Fibroblast of skin of right quadriceps (primary cell): ENCODE measurements at regions not wholly inside any gene's neighbourhood (a gene's known extent, or its start where the extent isn't known, plus 50 kb on each side); places are given as distances from the start of the nearest gene placed in this dataset.
"Not testable (repeated sequence)": the region's sequence is repeated elsewhere in the genome, so short reads cannot be mapped to it uniquely, and the experiment has no call there.

Experiments
- DNase-seq: peaks from one replicate; pipeline ENCODE4 v3.0.0-alpha.2; 2013

DNA sequence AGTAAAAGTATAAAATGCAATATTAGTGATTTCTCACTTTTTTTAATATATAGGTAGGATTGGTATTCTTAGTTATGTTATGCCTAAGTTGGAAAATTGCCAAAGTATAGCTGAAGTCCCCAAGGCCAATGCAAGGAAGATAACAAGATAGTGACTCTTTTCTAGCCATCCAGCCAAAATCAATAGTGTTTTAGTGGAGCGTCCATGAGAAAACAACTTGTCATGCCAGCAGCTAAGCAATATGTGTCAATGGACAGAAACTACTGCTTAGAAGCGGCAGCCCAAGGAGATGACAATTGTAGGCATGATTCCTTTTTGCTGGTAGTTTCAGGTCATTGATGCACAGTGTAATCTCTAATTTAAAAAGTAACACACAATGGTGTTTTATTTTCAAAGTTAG is 1444.6 kb downstream of the SUCLG1 start:
- DNase-seq, result no peak

- DNase-seq, result peak; percentile 53
Observed at GRCh38 chr2:83006961-83007360, 1452.1 kb downstream of the SUCLG1 start.

GRCh38 chr2:83003555-83003954 is 1455.5 kb downstream of the SUCLG1 start:
- no peak for DNase-seq

GRCh38 chr2:83002706-83003105 is 1456.4 kb downstream of the SUCLG1 start:
- DNase-seq, result no peak

DNA sequence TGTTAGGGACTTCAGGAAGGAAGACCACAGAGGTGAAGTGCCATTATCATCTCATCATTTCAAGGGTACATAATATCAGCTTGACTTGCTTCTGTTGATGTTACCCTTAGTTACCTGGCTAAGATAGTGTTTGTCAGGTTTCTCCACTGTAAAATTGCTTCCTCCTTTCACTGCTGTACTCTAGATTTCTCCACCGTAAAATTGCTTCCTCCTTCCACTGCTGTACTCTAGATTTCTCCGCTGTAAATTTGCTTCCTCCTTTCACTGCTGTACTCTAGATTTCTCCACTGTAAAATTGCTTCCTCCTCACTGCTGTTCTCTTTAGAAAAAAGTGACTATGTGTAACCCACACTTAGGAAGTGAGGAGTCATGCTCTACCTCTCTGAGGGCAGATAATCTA is 1460.3 kb downstream of the SUCLG1 start:
- no peak for DNase-seq

- no peak for DNase-seq
Observed at GRCh38 chr2:82996217-82996616, 1462.9 kb downstream of the SUCLG1 start.

GRCh38 chr2:82994151-82994550 is 1464.9 kb downstream of the SUCLG1 start:
- no peak for DNase-seq

DNA sequence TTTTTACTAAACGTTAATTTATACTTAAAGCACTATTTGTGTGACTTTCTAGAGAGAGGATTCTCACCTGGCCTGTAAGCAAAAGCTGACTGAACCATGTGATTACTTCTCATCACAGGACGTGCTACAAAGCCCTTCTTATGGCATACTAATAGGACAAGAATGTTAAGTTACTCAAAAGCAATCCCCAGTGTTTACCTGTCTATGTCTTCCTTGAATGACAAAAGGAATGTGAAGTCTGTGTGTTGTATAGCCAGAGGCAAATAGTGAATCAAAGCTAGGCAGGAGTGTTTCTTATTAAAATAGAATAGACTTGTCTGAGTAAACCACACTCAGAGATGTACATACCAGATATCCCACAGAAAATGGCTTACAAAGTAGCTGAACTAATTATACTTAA is 1465.5 kb downstream of the SUCLG1 start:
- peak; percentile 19 for DNase-seq

- DNase-seq, result no peak
Observed at GRCh38 chr2:82992968-82993367, 1466.1 kb downstream of the SUCLG1 start.

- DNase-seq, result not testable (repeated sequence)
Observed at GRCh38 chr2:82987706-82988105, 1471.4 kb downstream of the SUCLG1 start.

DNA sequence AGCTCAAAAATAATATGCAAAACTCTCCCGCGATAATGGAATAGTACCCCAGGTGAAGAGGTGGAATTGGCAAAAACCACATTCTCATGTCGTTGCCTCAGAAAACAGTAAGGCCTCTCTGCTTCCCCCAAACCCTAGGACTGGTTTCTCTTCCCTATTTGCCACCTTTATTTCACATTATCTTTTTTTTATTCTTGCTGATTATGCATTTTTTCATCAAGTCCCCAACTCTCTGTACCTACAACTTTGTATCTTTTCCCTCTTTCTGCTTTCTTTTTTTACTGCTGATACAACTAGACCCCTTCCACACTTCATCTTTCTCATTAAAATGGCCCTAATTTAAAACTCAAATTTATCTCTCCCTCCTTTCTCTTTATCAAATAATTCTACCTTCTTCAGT is 1472.2 kb downstream of the SUCLG1 start:
- DNase-seq, result no peak

GRCh38 chr2:82985572-82986197 is 1473.4 kb downstream of the SUCLG1 start:
- no peak for DNase-seq

DNA sequence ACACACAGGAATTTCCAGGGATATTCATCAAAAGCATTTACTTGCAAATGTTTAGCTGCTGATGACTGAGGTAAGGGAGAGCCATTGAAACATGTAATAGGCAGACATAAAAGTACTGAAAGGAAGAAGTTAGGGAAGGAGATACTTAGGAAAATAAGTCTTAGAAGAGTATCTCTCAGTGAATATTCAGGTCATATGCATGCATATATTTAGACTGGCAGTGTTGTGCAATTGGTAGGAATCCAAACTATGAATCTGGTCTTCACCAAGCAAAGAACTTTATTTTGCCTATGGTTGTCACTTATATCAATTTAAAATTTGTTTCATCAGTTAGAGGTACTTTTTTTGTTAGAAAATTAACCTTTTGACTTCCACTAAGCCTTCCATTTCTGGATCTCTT is 1490.7 kb downstream of the SUCLG1 start:
- peak; percentile 19 for DNase-seq

GRCh38 chr2:82964341-82964740 is 1494.7 kb downstream of the SUCLG1 start:
- no peak for DNase-seq

DNA sequence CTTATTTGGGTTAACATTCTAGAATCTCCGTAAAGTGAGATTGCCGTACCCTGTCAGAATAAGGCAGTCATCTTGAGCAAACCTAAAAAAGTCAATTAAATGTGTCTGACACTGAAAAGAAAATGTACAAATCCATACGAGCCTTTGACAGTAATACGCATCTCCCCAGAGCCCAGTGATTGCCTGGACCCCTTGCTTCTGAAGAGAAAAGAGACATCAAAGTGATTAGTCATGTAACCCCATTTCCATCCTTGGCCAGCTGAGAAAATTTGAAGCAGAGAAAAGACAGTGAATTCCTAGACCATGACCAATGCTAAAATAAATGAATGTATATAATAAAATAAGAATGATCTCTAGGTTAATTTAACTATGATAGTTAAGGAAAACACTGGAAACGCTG is 1499.4 kb downstream of the SUCLG1 start:
- DNase-seq, result peak; percentile 22

DNA sequence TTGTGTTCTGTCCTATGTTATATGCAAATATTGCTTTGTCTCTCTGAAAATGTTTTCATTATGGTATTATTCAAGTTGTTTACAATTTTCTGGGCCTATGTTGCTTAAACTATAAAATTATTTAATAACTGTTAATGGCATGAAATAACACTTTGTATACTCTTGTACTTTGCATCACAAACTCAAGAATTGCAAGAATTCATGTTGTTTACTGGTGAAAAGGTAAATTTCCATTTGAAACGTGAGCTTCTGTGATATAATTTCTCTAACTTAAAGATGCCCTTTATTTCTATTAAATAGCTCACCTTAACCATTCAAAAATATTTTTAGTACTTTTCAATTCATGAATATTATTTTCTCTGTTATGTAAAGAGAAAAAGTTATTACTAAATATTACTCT is 1504.2 kb downstream of the SUCLG1 start:
- no peak for DNase-seq

DNA sequence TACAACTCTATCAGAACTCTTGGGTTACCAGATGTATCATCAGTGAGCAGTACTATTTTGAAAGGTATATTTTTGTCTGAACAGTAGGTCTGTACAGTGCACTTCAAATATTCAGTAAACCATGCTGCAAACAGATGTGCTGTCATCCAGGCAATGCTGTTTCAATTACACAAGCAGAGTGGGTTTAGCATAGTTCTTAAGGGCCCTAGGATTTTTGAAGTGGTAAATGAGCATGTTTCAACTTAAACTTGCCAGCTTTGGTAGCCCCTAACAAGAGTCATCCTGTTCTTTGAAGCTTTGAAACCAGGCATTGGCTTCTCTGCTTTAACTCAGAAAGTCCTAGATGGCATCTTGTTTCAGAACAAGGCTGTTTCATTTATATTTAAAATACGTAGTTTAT is 1519.9 kb downstream of the SUCLG1 start:
- DNase-seq, result no peak

DNA sequence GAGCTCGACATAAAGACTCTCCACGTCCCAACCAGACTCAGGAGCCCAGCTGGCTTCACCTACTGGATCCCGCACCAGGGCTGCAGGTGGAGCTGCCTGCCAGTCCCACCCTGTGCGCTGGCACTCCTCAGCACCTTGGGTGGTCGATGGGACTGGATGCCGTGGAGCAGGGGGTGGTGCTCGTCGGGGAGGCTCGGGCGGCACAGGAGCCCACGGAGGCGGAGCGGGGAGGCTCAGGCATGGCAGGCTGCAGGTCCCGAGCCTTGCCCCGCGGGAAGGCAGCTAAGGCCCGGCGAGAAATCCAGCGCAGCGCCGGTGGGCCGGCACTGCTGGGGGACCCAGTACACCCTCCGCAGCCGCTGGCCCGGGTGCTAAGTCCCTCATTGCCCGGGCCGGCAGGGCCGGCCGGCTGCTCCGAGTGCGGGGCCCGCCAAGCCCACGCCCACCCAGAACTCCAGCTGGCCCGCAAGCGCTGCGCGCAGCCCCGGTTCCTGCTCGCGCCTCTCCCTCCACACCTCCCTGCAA is 1520.7 kb downstream of the SUCLG1 start:
- DNase-seq, result not testable (repeated sequence)

GRCh38 chr2:82913566-82913965 is 1545.5 kb downstream of the SUCLG1 start:
- DNase-seq, result peak; percentile 13

- no peak for DNase-seq
Observed at GRCh38 chr2:82896117-82896516, 1563.0 kb downstream of the SUCLG1 start.

DNA sequence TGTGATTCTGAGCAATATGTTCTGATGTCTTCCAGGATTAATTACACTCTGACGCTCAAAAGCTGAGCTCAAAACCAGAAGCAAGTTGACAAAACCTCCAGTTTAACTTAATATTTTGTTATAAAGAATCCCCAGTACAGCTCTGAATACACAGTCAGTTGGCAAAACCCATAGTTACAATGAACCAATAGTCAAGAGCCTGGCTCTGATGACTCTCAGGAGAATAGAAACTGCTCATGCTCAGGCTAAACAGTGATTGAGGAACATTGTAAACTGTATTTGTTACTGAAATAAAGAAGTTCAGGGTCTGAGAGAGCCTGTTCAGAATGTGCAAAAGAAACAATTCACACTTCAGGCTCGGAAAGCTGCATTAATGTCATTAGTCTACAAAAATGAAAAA is 1565.9 kb downstream of the SUCLG1 start:
- DNase-seq, result no peak

DNA sequence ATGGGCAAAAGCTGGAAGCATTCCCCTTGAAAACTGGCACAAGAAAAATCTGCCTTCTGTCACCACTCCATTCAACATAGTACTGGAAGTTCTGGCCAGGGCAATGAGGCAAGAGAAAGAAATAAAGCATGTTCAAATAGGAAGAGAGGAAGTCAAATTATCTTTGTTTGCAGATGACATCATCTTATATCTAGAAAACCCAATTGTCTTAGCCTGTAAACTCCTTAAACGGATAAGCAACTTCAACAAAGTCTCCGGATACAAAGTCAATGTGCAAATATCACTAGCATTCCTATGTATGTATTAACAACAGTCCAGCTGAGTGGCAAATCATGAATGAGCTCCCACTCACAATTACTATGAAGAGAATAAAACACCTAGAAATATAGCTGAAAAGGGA is 1579.3 kb downstream of the SUCLG1 start:
- no peak for DNase-seq

DNA sequence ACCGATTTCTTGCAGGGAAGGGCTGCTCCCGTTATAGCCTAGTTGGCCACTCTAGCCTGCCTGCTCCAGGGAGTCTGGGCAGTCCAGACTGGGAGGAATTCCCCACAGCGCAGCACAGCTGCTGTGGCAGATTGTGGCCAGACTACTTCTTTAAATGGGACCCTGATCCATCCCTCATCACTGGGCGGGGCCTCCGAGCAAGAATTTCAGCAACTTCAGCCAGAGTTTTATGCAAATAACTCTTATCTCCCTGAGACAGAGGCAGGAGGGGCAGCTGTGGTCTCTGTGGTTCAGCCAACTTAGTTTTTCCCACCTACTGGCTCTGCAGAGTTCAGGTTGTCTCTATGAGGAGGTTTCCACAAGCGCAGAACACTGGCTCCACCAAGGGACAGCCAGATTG is 1583.2 kb downstream of the SUCLG1 start:
- DNase-seq, result no peak

DNA sequence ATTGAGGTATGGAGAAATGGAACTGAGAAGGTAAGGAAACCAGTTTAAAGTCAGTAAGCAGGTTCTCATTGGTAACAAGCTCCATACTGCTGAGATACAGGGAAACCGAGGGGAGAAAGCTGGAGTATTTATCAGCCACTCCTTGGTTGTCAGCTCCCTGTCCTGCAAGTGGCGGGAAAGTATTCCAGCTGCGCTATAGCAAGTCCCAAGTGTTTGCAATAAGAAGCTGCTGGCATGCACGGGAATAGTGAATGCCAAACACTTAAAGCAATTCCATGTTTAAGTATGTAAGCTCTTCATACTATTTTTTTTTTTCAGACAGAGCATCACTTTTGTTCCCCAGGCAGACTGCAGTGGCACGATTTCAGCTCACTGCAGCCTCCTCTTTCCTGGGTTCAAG is 1601.1 kb downstream of the SUCLG1 start:
- no peak for DNase-seq

DNA sequence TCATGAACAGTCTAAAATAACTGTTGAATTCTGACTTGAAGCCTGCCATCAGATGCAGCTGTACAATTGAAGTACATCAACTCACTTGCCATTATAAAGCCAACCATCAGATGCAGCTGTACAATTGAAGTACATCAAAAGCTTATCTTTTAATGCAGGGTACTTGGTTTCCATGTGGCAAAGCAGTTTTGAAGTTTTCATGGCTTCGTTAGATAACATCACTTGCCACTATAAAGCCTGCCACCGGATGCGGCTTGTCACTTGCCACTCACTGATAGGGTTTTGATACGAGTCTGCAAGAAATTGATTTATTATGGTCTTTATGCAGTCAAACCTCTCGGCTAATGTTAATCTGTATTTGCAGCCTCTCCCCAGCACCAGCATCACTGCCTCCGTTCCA is 1605.8 kb downstream of the SUCLG1 start:
- DNase-seq, result no peak
